ENCODE measurements at regions not wholly inside any gene's neighbourhood (a gene's known extent, or its start where the extent isn't known, plus 50 kb on each side); places are given as distances from the start of the nearest gene placed in this dataset.
A peak's percentile ranks its signal among the peaks of the same experiment; 100 is the strongest.

DNA sequence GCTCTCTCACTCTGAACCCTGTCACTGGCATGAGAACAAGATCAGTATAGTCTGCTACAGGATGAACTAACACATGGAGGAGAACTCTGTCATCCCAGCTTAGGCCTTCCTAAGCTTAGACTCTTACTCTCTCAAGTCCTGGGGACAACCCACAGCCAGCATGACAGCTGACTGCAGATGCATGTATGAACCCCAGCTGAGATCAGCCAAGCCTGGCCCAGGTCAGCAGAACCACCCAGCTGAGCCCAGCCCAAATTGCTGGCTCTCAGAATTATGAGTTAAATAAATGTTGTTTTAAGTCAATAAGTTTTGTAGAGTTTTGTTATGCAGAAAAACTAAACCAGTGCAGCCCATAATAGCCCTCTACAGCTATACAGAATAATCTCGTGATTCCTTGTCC lies 287.3 kb downstream of the TNS1 start:
- DNase-seq, result no peak

DNA sequence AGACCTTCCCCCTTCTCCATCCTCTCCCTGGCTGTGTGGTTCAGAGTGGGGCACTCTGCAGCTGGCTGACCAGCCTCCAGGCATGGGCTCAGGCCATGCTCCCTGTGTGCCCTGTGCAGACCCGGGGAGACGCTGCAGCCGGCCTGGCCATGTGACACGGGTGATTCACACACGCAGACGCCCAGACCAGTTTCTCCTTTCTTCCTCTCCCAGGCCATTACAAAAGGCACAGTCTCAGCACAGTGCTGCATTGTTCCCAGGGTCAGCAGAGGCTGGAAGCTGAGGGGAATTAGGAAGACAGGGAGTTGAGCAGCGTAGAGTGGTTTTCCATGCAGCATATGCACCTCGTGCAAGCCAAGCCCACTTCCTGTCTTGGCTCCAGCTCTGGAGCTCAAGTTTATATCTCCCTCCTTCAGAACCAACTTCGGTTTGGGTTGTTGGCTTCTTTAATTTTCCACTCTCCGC lies 288.5 kb downstream of the TNS1 start:
- DNase-seq, result no peak

DNA sequence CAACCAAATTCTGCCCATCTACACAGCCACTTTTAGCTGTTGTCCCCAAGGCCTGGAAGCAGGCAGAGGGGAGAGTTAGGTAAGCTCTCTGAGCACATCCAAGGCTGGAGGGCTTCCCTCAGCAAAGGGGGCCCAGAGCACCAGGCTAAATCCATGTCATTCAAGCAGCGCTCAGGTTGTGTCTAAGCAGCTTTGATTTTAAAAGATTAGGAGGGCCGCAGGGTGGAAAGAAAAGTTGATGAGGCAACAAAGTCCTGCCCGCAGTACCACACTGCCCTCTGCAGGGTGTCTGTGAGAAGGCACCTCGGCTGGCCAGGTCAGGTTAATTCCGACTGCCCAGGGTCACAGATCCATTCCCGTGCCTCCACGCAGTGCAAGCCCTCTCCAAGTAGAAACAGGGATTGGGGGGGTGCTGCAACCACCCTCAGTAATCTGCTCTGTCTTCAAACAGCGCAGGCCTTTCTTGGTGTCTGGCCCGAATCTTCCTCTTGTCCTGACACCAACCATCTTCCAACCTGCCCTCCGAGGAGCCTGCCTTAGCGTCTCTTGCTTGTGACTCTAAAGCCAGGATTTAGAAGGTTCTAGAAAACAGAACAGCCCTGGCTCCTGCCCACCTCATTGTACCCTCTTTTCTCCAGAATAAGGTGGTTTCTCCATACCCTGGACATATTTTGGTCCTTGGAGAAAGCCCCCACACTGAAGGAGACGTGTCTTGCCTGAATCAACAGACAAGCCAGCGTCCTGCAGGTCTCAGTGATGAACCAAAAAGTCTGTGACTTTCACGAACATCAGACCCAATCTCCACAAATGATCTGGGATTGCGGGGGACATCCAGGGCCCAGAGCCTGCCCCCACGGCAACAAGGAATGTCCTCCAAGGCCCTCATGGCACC lies 289.2 kb downstream of the TNS1 start:
- DNase-seq, result peak; percentile 71

DNA sequence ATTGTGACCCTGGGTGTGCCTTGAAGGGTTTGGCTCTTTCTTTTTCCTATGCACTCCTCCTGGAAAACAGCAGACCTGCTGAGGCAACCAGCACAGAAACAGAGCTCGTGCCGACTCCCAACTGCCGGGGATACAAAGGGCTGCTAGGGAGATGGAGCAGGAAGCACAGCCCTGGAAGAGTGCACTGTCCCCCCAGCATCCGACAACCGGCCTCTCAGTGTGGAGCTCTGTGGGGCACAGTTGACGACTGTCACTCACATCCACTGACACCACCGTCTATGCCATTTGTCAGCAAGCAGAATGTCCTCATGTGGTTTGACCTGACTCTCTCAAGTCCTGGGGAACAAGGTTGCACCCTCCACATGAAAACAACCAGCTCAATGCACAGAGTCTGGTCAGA lies 290.4 kb downstream of the TNS1 start:
- no peak for DNase-seq

DNA sequence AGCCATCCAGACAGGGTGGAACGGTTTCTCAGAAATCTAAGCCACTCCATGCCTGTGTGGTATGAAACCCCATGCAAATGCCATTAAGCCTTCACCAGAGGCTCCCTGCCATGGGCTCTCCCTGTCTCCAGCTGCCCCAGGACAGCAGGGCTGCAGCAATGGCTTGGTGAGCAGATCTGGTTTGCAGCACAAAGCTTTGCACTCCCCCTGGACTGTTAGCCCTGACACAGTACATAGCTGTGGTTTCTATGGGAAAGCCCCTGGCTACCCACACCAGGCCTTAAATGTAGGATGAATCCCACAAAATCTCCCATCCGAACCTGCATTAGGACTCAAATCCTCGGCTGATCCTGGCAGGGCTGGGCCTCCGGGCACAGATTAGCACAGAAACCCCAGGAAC lies 291.6 kb downstream of the TNS1 start:
- no peak for DNase-seq

DNA sequence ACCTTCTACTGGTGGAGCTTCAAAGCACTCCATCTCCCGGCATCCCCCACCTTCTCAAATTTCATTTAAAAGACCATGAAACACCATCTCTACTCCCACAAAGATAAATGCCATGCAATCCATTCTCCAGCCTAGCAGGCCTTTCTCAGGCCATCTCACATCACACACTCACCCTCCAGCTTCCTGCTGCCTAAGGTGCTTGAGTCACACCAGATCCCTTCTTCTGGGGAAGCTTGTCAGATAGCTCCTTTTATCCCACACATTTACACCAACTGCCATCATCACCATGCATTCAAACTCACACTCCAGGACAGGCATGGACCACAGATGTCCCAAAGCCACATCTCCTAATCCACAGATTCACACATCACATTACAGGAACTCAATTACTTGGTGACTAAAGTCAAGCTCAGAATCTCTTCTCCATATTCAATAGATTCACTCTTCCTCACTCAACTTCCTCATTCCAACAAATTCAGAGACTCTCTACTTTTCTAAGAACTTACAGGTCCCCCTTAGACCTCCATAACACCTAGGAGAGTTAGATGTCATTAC lies 292.5 kb downstream of the TNS1 start:
- DNase-seq, result no peak

DNA sequence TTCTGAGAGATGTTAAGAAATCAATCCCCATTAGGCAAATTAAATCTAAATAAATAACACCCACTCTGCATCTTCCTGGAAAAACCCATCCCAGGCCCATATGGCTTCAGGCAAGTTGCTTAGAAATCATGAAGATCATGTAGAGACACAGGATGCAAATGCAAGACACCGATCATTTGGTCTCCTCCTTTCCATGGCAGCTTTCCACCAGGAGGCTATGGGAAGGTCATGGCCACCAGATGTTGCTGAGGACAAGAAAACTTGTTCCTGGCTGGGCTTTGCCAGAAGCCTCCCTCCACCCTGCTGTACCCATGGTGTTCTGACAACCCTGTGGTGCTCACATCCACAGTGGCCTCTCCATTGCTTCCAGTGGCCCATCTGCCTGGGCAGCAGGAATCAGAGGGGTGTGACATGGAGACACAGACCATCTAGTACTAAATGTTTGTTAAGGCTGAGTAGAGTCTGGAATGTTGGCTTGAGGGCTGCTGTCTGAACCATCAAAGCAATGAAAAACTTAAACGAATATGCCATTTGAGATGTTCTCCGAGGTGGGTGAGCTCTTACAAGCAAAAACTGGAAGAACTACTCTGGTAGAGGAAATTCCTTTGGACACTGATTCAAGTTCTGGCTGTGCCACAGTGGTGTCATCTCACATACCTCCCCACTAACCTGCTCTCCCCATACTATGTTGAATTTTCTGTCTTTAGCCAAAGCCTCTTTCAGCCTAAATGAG lies 293.2 kb downstream of the TNS1 start:
- no peak for DNase-seq

DNA sequence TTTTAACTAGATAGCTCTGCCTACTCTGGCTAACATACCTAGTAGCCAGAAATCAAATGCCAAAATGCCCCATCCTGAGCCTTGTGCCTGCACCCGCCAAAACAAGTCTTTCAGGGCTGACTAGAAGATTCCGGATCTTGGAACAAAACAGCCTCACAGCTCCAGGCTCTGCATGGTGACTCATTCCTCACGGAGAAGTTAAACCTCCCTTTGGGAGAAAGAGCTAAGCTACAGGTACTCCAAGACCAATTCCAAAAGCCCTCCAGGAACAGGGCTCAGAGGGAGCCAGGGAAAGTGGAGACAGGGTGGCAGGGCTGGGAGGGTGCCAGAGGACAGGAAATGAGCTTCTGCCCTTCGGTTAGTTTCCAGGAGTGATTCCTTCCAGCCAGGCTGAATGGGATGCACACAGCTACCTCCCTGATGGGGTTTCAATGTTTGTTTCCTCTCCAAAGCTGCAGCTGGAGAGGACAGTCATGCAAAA lies 295.6 kb downstream of the TNS1 start:
- DNase-seq, result no peak

DNA sequence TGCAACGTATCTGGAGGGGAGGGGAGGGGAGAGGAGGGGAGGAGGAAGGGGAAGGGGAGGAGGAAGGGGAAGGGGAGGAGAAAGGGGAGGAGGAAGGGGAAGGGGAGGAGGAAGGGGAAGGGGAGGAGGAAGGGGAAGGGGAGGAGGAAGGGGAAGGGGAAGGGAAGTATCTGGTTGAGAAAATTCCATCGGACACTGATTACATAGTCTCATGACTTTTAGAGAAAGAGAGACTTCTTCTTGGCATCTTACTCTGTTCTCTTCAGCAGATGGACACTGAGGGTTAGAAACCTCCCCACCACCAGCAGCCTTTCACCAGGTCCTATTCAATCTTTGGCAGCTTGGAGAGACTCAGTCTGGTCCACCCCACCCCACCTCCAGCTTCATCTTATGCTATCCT lies 296.3 kb downstream of the TNS1 start:
- no peak for DNase-seq

DNA sequence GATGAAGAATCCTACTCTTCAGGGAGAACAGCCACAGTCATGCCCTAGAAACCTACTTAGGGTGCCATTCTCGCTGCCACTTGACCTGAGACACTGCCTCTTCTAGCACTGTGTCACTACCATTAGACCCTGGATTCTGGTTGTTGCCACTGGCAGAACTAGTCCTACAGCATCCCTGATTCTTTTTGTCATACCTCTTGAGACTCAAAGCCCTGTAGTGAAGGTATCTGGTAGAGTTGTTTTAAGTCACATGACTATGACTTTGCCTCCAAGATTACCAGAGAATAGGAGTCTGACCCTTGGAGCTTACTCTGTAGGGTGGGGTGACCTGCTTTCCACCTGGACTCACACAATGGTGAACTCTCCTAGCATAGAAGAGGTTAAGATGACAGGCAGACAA lies 296.7 kb downstream of the TNS1 start:
- DNase-seq, result no peak

DNA sequence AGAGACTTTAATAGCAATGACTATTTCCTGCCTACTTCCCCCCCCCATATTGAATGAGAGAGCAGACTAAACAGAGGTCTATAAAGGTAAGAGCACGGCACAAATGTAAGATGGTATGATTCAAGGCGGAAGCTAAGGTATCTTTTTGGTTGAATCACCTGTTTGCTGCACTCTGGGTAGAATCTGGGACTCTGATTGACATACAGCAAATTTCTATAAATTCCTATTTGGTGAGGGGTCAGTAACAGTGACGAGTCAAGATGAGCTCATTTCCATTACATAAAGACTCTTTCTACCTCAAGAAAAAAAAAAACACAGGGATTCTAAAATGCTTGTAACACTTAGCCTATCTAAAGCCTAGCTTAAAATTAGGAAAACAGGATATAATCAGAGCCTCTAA lies 297.3 kb downstream of the TNS1 start:
- no peak for DNase-seq

DNA sequence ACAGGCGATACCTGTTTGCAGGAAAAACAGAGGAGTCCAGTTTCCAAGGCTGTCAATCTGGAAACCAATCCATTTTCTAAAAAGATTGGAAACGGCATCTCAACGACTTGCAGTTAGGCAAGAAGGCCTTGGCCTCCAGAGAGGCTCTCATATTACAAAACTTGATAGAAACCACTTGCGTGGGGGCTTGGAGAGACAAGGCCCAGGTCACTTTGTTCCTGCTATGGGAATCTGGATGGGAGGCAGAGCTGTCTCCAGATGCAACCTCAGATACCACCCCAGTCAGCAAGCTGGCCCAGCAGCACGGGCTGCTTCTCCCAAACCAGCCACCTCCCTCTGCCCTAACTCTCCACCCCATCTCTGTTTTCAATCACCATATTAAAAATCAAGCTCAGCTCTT lies 298.8 kb downstream of the TNS1 start:
- DNase-seq, result no peak

DNA sequence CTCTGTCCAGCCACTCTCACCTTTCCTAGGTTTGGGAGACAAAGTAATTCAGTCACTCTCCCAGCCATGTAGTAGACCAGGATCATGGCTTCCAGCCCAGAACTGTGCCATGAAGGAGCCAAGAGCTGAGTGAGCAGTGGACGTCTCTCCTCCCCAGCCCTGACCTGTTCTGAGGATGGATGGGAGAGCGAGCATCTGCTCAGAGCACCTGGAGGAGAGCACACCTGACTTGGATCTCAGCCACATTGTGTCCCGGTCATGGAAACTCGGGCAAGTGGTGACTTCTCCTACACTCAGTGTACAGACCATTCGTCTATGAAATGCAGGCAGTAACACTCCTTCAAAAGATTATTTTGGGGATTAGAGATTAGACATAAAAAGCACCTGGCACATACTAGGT lies 299.7 kb downstream of the TNS1 start:
- no peak for DNase-seq

DNA sequence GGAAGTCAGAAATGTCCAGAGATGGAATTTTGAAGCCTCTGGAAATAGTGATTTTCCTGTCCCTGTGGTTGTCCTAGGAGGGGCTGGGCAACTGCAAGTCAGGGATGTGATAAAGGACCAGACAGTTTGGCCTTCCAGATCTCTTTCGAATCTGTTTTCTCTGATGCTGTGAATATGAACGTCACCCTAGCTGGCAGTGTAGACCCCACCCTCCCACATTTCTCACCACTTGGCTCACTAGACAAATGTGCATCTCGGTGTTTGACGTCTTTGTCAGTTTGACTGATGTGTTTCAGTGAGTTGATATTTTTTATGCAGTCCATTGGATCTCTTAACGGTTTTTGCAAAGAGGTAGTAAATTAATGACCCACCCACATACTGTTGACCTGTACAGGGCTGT lies 301.2 kb downstream of the TNS1 start:
- no peak for DNase-seq

DNA sequence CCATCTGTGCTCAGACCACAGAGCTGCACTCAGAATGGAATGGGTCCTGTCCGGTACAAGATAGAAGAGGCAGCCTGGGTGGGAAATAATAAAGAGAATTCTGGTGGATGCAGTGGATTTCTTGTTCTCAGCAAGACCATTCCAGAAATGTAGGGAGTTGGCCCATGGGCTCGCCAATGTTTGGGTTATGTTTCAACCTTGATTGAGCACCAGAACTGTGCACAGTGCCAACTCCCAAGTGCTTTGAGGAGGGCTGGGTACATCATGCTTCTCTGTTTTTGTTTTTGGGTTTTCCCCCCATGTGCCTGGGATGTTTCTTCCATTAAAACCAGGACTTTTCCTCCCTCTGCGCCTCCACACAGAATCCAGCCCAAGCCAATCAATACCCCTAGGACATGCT lies 304.1 kb downstream of the TNS1 start:
- no peak for DNase-seq

DNA sequence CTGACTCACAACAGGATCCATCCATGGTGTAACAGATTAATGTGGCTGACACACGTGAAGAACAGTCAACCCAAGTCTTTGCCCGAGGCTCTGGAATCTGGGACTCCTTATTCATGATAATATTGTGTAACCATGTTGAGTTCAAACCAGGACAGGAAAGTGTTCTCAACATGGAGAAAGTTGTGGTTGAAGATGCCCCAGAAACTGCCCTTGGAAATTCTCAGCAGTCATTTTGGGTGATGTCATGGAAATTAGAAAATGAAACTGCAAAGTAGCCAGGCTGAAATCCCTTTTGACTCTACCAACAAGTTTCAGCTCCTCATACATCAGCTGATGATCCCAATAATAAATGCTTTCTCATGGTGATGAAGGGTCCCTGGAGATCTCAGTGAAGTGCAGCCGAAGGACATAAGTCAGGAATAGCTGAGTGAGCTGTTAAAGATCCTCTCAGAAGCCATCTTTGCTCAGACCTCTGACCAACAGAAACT lies 307.7 kb downstream of the TNS1 start:
- DNase-seq, result no peak

DNA sequence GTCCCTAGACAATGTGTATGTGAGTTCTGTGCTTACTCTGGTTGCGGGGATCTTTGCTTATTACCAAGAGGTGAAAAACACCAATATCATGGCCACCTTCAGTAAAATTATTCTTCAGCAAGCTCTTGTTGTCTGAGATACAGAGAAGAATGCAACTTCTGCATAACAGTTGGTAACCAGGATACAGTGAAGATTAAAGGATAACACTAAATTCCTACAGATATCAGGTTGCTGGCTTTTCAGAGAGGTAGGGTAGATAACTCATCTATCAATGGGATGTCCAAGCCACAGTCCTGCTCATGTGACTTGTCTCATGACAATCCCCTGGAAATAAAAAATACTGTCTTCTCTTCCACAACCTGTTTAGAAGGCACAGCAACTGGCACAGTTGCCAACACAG lies 308.5 kb downstream of the TNS1 start:
- DNase-seq, result no peak

DNA sequence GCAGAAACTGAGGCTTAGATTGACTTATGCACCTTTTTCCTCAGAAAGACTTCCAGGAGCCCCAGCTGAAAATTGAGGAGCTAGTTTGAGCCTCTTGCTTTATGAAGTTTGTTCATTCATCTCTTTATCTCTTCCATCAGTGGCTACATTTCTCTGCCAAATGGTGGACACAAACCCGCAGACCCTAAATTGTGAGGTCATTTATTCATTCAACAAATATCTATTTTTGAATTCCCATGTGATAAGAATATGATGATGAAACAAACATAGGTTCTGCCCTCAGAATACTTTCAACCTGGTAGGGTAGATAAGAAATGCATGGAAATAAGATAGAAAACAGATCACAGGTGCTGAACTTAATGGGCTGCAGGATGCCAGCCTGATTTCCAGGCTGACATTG lies 309.4 kb downstream of the TNS1 start:
- DNase-seq, result no peak

DNA sequence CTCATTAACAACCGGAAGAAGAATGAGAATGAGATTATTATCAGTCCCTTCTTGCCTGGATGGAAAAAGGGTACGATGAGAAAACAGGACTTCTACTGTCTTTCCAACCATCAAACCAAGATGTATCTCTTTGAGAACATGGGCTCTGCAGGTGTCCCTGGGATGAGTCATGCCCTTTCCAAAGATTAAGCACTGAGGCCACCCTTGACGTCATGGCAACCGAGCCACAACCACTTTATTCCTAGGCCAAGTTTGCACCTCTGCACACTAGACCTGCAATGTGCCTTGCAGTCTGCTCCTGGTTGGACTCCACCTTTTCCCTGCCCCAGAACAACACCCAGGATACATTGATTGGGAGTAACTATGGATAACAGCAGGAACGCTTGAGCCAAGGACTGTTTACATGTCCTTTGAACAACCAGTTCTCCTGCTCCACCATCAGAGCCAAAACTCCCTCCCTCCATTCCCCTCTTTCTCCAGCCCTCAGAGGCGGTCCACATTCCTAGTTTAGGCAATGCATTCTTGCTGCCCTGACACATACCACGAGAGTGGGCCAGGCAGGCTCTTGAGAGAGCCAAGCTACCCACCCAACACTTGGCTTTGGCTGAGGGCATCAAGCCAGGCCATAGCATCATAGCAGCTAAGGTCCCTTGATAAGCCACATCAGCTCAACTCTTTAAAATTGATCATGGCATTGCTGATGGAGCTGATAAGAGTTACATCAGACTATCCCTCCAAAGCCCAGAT lies 310.7 kb downstream of the TNS1 start:
- no peak for DNase-seq

DNA sequence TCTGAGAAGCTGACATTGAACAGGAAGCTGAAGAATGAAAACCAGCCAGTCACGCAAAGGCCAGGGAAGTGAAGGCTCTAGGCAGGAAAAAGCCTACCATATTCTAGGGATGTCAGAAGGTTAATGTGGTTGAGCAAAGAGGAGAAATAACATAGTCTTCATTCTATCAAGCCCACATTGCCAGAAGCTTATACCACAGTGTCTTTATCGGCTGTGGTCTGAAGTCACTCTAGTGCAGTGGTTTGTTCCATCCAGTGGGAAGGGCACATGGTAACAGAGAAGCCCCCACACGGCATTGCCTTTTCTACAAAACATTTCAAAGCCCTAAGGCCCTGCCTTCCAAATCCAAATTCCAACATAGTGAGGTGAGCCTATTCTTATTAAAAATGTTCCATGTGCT lies 311.3 kb downstream of the TNS1 start:
- no peak for DNase-seq

DNA sequence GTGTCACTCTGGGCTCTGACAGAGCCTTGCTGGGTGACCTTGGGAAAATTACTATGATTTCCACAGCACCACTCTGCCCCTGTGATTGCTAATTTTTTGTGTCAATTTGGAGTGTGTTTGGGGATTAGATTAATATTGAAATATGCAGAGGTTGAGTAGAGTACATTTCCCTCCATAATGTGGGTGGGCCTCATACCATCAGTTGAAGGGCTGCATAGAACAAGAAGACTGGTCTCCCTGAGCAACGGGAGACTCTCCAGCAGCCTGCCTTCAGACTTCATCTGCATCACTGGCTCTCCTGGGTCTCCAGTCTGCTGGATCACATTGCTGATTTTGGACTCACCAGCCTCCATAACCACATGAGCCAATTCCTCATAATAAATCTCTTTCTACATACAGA lies 313.7 kb downstream of the TNS1 start:
- DNase-seq, result no peak

DNA sequence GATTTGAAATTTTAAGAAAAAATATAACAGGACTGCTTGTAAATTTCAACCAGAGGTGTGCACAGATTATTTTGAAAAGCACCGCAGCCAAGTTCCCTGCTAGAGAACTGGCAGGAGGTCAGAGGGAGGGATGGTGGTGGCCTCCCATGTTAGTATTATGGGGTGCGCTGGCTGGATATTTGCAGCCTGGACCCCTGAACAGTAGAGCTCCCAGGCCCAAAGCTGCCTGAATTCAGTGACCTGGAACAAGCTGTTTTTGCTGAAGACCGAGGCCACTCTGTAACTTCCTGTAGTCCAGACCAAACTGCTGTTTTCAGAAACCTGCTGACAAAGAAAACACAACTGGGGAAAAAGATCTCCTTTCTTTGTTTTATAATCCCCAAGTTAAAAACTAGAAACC lies 314.3 kb downstream of the TNS1 start:
- no peak for DNase-seq

DNA sequence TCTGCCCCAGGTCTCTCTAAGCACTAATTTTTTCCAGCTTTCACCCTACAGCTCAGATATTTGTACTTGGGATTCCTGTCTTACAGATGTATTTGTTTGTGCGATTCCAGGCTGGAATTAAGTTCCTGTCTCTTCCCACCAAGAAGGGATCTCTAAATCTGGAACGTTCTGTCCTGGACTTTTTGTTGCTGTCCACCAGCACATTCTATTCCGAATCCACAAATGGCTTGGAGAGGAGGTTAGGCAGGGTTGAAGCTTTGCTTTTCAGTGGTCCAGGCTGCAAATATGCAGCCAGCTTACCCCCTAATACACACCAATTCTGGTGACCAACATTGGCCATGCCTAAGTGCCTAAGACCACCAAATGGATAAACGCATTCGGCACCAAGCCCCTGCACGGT lies 315.0 kb downstream of the TNS1 start:
- no peak for DNase-seq
